ENCODE measurements at regions not wholly inside any gene's neighbourhood (a gene's known extent, or its start where the extent isn't known, plus 50 kb on each side); places are given as distances from the start of the nearest gene placed in this dataset.
"Not testable (repeated sequence)": the region's sequence is repeated elsewhere in the genome, so short reads cannot be mapped to it uniquely, and the experiment has no call there.

- not testable (repeated sequence) for DNase-seq (ENCODE audit: low spot score)
Observed at GRCh38 chr1:242912855-242913254, 342.2 kb downstream of the CEP170 start.

DNA sequence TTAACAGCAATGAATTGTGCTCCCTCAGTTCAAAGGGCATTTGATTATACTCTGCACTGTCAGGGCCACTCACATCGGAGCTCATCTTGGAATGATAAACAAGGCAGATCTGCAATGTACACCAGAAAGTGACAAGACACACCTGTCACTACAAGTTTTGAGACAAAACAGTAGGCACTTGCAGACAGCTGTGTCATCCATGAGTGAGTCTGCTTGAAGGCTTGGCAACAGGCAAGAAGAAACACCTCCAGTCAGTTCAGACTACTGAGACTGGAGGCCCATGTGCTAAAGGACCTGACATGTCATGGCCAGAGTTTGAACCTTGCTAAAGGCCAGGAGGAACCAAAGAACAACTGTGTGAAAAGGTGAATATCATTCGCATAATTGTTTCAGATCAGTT is 354.5 kb downstream of the CEP170 start:
- DNase-seq (ENCODE audit: low spot score) = peak; percentile 93

DNA sequence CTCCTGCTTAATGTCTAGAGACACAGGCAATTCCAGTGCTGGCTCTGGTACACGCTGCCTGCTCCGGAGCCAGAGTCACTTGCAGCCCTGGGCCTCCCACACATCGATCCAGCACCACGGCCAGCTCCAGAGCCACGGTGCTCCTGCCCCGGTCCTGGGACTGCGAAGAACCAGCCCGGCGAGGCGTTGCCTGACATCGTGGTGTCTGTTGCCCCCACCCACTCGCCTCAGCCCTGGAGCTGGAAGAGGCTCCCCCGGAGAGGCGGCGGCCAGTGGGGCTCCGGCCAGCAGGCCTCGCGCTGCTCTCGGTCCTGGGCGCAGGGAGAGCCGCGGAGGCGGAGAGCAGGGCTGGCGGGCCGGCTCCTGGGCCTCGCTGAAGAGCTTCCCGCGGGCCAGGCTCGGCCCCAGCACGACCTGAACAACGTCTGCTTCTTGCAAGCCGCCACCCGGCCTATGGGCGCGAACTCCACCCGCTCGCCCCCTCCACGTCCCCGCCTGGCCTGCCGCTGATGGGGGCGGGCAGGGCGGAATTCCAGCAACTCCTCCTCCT is 364.8 kb downstream of the CEP170 start:
- no peak for DNase-seq (ENCODE audit: low spot score)

DNA sequence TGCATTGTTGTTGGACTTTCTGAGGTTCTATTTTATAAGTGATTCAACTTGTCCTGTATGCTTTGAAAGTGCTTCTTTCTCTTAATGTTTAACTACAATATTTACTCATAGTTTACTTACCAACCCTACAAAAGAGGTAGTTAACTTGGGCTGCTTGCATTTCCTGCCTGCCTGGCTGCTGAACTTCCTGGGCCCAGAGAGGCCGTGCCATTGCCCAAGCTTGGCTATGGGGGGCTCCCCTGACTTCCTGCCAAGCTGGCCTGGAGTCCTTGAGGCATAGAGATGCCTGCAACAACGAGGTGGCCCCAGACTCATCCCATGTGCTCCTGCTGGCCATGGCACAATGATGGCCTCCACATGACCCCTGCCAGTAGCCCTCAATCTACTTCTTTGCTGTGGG is 361.6 kb upstream of the PLD5 start:
- DNase-seq (ENCODE audit: low spot score) = no peak

DNA sequence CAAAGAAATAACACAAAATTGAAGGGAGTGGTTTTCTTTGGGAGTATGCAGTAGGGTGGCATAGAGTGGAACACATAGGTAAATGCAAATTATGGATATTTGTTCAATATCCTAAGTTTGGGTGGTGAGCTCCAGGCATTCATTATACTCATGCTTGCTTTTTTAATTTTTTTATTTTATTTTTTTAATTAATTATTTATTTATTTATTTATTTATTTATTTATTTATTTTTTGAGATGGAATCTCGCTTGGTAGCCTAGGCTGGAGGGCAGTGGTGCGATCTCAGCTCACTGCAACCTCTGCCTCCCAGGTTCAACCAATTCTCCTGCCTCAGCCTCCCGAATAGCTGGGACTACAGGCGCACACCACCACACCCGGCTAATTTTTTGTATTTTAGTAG is 355.5 kb upstream of the PLD5 start:
- DNase-seq (ENCODE audit: low spot score) = not testable (repeated sequence)

DNA sequence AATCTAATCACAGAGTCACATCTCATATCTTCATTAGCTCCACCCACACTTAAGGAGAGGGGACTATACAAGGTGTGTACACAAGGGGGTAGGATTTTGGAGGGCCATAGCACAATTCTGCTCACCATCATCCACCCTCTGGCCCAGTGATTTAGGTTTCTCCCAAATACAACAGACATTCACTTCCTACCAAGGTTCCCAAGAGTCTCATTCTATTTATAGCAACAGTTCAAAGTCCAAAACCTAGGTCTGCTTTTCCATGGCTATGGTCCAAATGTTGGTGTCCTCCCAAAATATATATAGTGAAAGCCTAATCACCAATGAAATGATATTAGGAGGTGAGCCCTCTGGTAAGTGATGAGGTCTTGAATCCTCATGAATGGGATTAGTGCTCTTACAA is 353.2 kb upstream of the PLD5 start:
- no peak for DNase-seq (ENCODE audit: low spot score)

- DNase-seq (ENCODE audit: low spot score) = no peak
Observed at GRCh38 chr1:242877229-242877628, 352.7 kb upstream of the PLD5 start.

- DNase-seq (ENCODE audit: low spot score) = no peak
Observed at GRCh38 chr1:242876030-242876429, 351.5 kb upstream of the PLD5 start.

- DNase-seq (ENCODE audit: low spot score) = peak; percentile 96
Observed at GRCh38 chr1:242873661-242874060, 349.2 kb upstream of the PLD5 start.

DNA sequence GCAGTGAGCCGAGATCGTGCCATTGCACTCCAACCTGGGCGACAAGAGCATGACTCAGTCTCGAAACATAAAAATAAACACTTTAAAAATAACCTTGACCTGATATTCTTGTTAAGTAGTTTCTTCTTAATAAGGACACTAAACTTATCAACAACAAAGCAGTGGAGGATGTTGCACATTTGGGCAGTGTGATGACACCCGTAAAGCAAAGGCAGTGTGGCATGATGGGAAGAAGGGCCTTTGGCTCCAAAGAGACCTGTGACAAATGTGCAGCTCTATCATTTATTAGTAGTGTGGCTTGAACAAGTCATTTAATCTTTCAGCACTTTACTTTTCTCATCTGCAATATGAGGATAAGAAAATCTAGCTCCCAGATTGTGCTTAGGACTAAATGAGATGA is 348.0 kb upstream of the PLD5 start:
- DNase-seq (ENCODE audit: low spot score) = no peak

- DNase-seq (ENCODE audit: low spot score) = peak; percentile 46
Observed at GRCh38 chr1:242871471-242872030, 347.1 kb upstream of the PLD5 start.

DNA sequence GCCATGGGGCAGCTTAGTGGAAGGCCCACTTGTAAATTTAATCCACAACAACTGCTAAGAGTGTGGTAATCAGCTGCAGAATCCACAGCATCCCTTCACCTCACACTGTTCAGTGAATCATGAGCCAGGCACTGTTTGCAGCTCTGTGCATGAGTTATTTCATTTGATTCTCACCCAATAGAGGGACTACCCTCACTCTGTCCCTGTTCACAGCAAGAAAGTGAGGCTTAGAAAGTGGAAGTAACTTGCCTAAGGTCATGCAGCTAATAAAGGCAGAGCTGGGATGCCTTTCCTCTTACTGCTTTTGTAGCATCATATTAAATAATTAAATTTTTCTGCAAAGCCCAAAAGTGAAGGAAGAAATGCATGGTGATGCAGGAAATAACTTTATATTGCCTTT is 346.5 kb upstream of the PLD5 start:
- DNase-seq (ENCODE audit: low spot score) = no peak

DNA sequence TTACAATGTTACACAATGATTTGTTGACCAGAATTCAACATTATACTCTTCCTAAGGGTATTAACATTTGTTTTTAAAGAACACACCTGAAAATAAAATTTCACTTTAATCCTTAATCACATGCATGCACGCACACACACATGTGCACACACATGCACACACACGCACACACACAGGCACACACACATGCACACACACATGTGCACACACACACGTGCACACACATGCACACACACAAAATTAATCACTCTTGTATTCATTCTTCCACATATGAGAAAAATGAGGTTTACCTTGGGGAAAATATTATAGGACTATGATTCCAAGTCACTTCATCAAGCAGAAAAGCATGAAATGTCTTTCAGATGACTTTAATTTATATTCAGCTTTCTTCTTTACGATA is 331.8 kb upstream of the PLD5 start:
- DNase-seq (ENCODE audit: low spot score) = no peak

- DNase-seq (ENCODE audit: low spot score) = no peak
Observed at GRCh38 chr1:242854466-242854865, 330.0 kb upstream of the PLD5 start.

DNA sequence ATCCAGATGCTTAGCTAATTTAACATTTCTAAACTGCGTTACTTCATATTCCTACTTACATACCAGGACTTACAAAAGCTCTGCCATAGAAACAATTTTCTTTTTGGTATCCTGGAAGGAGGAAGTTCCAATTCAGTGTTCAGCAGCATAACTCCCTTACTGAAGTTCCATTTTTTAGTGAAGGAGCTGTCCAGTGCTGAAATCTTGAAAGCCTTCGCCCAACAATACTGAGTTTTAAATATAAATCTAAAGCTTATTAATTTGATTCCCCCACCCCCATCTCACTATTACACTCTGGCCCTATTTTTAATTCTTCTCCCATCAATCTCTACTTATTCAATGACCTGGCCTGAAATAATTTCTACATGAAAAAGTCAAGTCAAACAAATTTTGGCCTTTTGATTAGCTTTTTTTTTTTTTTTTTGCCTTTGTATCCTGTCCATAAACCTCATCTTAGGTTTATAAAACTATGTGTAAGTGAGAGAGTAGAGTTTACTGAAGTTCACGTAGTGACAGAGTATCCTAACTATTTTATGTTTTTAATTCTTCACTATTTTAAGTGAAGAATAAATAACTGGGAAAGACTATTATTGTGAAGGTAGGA is 323.0 kb upstream of the PLD5 start:
- DNase-seq (ENCODE audit: low spot score) = no peak

DNA sequence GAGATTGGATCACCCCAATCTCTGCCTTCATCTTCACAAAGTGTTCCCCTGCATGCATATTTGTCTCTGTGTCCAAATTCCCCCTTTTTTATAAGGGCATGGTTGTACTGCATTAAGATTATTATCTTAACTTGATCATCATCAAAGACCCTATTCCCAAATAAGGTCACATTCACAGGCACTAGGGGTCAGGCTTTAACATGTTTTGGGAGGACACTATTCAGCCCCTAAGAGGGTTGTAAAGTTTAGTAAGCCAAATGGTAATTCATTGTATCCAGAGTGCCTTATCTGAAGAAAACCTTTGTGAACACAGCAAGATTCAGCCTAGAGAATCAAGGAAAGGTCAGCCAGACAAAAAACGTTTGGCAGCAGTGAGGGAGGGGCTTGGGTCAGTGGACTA is 317.6 kb upstream of the PLD5 start:
- peak; percentile 40 for DNase-seq (ENCODE audit: low spot score)

DNA sequence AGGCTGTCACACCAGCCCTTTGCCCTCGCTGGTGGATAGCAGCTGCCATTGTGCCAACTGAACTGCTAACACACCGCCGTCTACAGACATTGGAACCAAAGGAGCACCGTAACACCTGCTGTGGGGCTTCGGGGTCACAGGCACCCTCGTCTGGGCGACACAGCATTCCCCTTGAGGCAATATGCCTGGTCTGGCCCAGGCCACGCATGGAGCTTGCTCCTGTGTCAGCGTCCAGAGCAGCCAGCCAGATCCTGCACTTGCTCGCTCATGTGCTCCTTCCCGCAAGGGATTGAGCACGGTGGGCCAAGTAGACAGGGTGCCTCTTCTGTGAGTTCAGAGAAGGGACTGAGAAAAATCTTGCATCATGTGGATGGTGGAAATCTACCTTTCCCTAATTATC is 314.6 kb upstream of the PLD5 start:
- no peak for DNase-seq (ENCODE audit: low spot score)

GRCh38 chr1:242836423-242836822 is 311.9 kb upstream of the PLD5 start:
- DNase-seq (ENCODE audit: low spot score) = peak; percentile 62

GRCh38 chr1:242828828-242829227 is 304.3 kb upstream of the PLD5 start:
- no peak for DNase-seq (ENCODE audit: low spot score)

GRCh38 chr1:242828199-242828598 is 303.7 kb upstream of the PLD5 start:
- no peak for DNase-seq (ENCODE audit: low spot score)

DNA sequence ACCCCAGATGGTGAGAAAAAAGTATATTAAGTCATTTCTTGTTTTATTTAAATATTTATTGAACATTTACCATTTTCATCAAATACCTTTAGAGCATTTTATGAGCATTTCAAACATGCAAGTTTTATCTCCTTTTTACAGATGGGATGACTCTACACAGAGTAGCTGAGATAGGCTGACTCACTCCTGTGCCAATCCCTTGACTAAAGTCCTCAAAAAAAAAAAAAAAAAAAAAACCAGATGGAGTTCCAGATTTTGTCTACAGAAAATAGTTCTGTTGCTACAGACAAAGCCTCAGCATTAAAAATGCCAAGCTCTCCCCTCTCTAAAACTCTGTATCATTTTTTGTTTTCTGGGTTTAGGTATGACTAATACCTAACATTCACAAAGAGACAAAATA is 303.0 kb upstream of the PLD5 start:
- DNase-seq (ENCODE audit: low spot score) = no peak

DNA sequence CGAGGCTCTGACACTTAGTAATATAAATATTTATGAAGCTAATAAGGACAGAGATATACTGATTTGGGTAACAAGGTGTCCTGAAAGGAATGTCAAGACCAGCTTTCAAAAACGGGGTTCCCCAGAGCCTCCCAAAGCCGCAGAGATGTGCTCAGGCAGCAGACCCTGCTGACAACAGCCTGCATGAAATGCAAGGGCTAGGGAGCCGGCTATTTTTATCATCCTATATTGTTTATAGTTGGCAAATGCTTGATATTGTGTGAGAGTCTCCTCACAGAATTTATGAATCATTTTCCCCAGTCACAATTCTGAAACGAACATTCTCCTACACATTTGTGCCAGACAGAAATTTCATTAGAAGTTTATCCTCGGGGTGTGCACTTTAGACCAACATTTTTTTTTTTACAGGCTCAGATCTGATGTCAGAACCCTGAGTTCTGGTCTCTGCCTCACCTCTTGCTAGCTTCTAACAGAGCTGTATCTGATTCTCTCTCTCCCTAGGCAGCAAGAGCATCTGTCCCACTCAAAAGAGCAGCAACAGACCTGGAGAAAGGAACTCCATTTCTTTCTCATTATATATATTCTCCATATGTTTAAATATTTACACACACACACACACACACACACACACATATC is 302.3 kb upstream of the PLD5 start:
- no peak for DNase-seq (ENCODE audit: low spot score)

GRCh38 chr1:242824435-242824834 is 299.9 kb upstream of the PLD5 start:
- no peak for DNase-seq (ENCODE audit: low spot score)

All from SK-N-DZ (cell line).